ENCODE measurements at regions not wholly inside any gene's neighbourhood (a gene's known extent, or its start where the extent isn't known, plus 50 kb on each side); places are given as distances from the start of the nearest gene placed in this dataset.

DNA sequence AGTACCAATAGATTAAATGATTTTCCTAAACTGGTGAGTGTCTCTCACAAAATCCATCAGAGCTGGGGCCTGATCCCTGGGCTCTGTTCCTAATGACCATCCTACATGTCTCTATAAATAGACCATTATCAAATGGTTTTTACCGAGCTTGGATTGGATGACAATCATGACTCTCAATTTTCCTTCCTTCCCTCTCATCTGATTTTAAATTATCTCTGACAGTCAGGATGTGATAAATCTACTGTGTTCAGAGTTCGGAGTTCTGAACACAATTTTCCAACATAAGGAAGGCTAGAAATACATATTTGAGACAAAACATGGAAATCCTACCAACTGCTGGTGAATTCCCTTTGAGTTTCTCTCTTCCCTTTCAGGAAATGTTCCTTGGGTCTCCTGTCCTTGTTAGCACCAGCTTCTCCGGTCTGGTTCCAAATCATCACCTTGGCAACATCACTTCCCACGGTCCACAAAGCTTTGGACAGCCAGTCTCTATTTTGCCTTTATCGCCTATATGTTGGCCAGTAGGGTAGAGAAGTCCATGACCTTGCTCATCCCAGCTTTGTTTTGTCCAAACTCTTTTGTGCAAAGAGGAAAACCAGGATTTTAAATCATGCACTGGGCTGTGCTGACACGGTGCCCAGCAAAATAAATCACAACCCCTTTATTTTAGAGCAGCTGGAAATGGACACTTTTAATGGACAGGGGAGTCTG is 139.6 kb upstream of the ITGA6 start:
- Histone ChIP-seq H3K36me3 (ENCODE audit: control insufficient read depth in 2 of 2, insufficient read depth in 2 of 2, low read length in 1 of 2) (no peaks in the 10 kb centered on the region), H3K9me3 (ENCODE audit: control insufficient read depth in 2 of 2, insufficient read depth in 1 of 2, low read depth in 1 of 2, low read length in 1 of 2) (no peaks in the 10 kb centered on the region), H3K4me1 (ENCODE audit: control insufficient read depth in 2 of 2, insufficient read depth in 2 of 2, low read length in 1 of 2) (no peaks in the 10 kb centered on the region), H3K4me3 (ENCODE audit: low read depth in 1 of 2, low read length in 2 of 2) (no peak overlapping the region), H3K27me3 (ENCODE audit: control insufficient read depth in 1 of 2, insufficient read depth in 2 of 2, low read length in 2 of 2) (no peaks in the 10 kb centered on the region), H3K27ac (ENCODE audit: low read depth in 2 of 2, low read length in 1 of 2) (no peak overlapping the region)
- WGBS, 2 donors = 74% methylated on average over 6 of the region's 6 CpGs

DNA sequence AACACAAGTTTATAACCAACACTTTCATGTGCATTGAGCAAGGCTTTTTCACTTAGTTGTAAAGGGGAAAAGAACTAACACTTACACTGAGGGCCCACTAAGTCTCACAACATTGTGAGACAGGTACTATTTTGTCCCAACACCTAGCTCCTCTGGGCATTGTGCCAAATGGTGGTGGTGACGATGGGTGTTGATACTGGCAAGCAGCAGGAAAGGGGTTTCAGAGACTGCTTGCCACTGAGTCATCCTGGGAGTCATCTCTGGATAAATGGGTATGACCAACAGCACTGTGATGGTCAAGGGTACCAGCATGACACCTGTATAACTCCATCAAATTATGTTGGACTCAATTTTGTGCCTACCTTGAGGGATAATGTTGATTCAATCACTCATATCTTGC is 138.8 kb upstream of the ITGA6 start:
- Histone ChIP-seq H3K4me1 (ENCODE audit: control insufficient read depth in 2 of 2, insufficient read depth in 2 of 2, low read length in 1 of 2) (no peaks in the 10 kb centered on the region), H3K36me3 (ENCODE audit: control insufficient read depth in 2 of 2, insufficient read depth in 2 of 2, low read length in 1 of 2) (no peaks in the 10 kb centered on the region), H3K9me3 (ENCODE audit: control insufficient read depth in 2 of 2, insufficient read depth in 1 of 2, low read depth in 1 of 2, low read length in 1 of 2) (no peaks in the 10 kb centered on the region), H3K27ac (ENCODE audit: low read depth in 2 of 2, low read length in 1 of 2) (no peak overlapping the region), H3K27me3 (ENCODE audit: control insufficient read depth in 1 of 2, insufficient read depth in 2 of 2, low read length in 2 of 2) (no peaks in the 10 kb centered on the region), H3K4me3 (ENCODE audit: low read depth in 1 of 2, low read length in 2 of 2) (no peak overlapping the region)
- WGBS, 2 donors = 23 to 24% methylated on average over 1 of the region's 1 CpG

DNA sequence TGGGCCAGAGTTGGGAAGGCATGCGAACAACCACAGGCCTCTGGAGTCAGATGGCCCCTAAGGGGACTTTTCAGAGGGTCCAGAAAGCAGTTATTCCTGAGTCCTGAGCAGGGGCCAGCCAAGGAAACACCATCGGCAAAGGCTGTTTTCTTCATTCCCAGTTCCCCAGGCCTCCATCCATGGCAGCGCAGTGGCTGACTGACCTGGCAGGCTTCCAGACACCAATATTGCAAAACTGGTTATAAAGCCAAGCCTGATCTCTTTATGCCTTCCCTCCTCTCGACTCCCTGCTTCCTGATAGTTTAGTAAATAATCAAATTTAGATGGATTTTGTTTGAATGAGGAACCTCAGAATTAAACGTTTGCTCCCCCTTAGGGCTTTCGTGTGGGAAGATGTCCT is 133.4 kb upstream of the ITGA6 start:
- H3K27me3 ChIP-seq (ENCODE audit: control insufficient read depth in 1 of 2, insufficient read depth in 2 of 2, low read length in 2 of 2) = no peaks in the 10 kb centered on the region
- H3K27ac ChIP-seq (ENCODE audit: low read depth in 2 of 2, low read length in 1 of 2) = no peak overlapping the region
- H3K4me1 ChIP-seq (ENCODE audit: control insufficient read depth in 2 of 2, insufficient read depth in 2 of 2, low read length in 1 of 2) = peaks cover 0 to 2% of the 10 kb centered on the region in 2 donors
- H3K9me3 ChIP-seq (ENCODE audit: control insufficient read depth in 2 of 2, insufficient read depth in 1 of 2, low read depth in 1 of 2, low read length in 1 of 2) = no peaks in the 10 kb centered on the region
- no peaks in the 10 kb centered on the region for H3K36me3 ChIP-seq (ENCODE audit: control insufficient read depth in 2 of 2, insufficient read depth in 2 of 2, low read length in 1 of 2)
- 34 to 38% methylated on average over 6 of the region's 6 CpGs for WGBS, 2 donors
- no peak overlapping the region for H3K4me3 ChIP-seq (ENCODE audit: low read depth in 1 of 2, low read length in 2 of 2)

DNA sequence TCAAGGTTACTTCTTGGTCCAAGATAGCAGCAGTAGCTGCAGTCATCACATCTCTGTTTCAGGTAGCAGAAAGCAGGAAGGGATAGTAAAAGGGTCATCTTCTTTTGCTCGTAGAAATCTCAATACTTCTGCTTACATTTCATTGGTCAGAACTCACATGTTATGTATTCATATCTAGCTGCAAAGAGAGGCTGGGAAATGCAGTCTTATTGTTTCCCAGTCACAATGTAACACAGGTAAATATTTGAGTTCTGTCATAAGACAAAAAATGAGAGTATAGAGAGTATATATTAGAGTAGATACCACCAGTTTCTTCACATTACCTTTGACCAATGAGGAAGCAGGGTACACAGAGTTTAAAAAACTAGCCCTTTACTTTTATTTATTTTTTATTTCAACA is 132.4 kb upstream of the ITGA6 start:
- Histone ChIP-seq H3K9me3 (ENCODE audit: control insufficient read depth in 2 of 2, insufficient read depth in 1 of 2, low read depth in 1 of 2, low read length in 1 of 2) (no peaks in the 10 kb centered on the region), H3K27ac (ENCODE audit: low read depth in 2 of 2, low read length in 1 of 2) (no peak overlapping the region), H3K36me3 (ENCODE audit: control insufficient read depth in 2 of 2, insufficient read depth in 2 of 2, low read length in 1 of 2) (no peaks in the 10 kb centered on the region), H3K4me1 (ENCODE audit: control insufficient read depth in 2 of 2, insufficient read depth in 2 of 2, low read length in 1 of 2) (peaks cover 0 to 2% of the 10 kb centered on the region in 2 donors), H3K4me3 (ENCODE audit: low read depth in 1 of 2, low read length in 2 of 2) (no peak overlapping the region), H3K27me3 (ENCODE audit: control insufficient read depth in 1 of 2, insufficient read depth in 2 of 2, low read length in 2 of 2) (no peaks in the 10 kb centered on the region)
- 77 to 84% methylated on average over 1 of the region's 1 CpG for WGBS, 2 donors

DNA sequence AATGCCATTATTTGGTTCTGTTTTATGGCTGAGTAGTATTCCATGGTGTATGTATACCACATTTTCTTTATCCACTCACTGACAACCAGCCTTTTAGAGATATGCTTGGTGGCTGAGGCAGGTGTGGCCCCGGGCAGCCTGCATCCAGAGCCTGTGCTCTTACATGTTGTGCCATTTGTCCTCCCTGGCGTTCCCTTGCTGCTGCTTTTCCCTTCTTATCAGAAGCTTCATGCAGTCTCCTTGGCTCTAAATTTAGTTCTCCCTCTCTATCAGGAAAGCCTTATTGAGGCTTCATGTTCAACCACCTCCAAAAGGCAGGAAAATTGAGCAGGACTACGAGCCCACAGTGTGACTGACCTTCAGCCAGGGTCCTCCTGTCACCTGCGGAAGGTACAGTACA is 131.7 kb upstream of the ITGA6 start:
- Histone ChIP-seq H3K4me3 (ENCODE audit: low read depth in 1 of 2, low read length in 2 of 2) (no peak overlapping the region), H3K9me3 (ENCODE audit: control insufficient read depth in 2 of 2, insufficient read depth in 1 of 2, low read depth in 1 of 2, low read length in 1 of 2) (no peaks in the 10 kb centered on the region), H3K36me3 (ENCODE audit: control insufficient read depth in 2 of 2, insufficient read depth in 2 of 2, low read length in 1 of 2) (no peaks in the 10 kb centered on the region), H3K27me3 (ENCODE audit: control insufficient read depth in 1 of 2, insufficient read depth in 2 of 2, low read length in 2 of 2) (no peaks in the 10 kb centered on the region), H3K4me1 (ENCODE audit: control insufficient read depth in 2 of 2, insufficient read depth in 2 of 2, low read length in 1 of 2) (peaks cover 0 to 2% of the 10 kb centered on the region in 2 donors), H3K27ac (ENCODE audit: low read depth in 2 of 2, low read length in 1 of 2) (no peak overlapping the region)
- WGBS, 2 donors = 86 to 90% methylated on average over 4 of the region's 4 CpGs

DNA sequence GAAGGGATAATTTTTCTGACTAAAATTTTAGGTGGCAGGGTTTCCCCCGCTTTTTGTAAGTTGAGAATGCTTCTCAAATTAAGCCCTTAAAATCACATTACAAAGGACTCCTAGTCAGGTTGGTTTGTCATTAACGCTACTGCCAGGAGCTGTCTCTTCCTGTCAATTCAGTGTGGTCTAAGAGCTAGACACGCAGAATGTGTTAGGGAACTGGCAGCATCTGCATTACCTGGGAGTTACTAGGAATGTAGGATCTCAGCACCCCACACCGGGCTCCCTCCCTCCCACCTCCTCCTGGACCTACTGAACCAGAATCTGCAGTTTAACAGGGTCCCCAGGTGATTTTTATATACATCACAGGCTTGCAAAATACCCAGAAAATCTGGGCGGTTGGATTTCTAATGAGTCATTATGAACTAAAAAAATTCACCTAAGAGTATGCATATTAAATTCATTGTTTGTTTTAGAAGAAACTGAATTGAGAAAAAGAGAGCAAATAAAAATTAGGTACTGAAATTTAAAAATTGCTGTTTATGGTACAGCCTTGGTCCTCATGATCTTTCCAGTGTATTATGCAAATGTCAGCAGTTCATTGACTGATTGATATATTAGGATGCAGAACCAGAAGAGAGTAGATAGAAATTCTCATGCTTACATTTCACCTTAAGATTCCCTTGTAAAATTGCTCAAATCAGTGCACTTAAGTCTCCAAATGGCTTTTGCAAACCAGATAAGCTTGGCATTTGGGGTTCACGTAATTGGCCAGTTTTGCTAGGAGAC is 130.9 kb upstream of the ITGA6 start:
- 50 to 65% methylated on average over 6 of the region's 6 CpGs for WGBS, 2 donors
- Histone ChIP-seq H3K36me3 (ENCODE audit: control insufficient read depth in 2 of 2, insufficient read depth in 2 of 2, low read length in 1 of 2) (no peaks in the 10 kb centered on the region), H3K4me1 (ENCODE audit: control insufficient read depth in 2 of 2, insufficient read depth in 2 of 2, low read length in 1 of 2) (peaks cover 0 to 2% of the 10 kb centered on the region in 2 donors), H3K27me3 (ENCODE audit: control insufficient read depth in 1 of 2, insufficient read depth in 2 of 2, low read length in 2 of 2) (no peaks in the 10 kb centered on the region), H3K27ac (ENCODE audit: low read depth in 2 of 2, low read length in 1 of 2) (no peak overlapping the region), H3K9me3 (ENCODE audit: control insufficient read depth in 2 of 2, insufficient read depth in 1 of 2, low read depth in 1 of 2, low read length in 1 of 2) (no peaks in the 10 kb centered on the region), H3K4me3 (ENCODE audit: low read depth in 1 of 2, low read length in 2 of 2) (no peak overlapping the region)

DNA sequence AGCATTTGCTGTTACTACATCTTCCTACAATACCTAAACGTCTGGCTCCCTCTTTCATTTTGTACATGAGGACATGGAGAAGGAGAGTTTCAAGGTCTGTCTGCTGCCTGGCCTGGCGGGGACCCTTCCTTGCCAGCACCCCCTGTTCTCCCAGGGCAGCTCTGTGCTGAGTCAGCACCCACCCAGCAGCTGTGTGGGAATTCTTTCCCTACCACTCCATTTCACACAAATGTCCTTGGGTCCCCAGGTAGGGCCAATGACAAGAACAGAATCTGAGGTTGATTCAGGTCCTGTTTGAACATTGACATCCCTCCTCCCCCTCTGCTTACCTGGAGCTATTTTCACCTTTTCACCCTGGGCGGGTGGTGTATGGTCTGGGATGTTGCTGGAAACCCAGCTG is 129.9 kb upstream of the ITGA6 start:
- Histone ChIP-seq H3K36me3 (ENCODE audit: control insufficient read depth in 2 of 2, insufficient read depth in 2 of 2, low read length in 1 of 2) (no peaks in the 10 kb centered on the region), H3K27me3 (ENCODE audit: control insufficient read depth in 1 of 2, insufficient read depth in 2 of 2, low read length in 2 of 2) (no peaks in the 10 kb centered on the region), H3K27ac (ENCODE audit: low read depth in 2 of 2, low read length in 1 of 2) (no peak overlapping the region), H3K4me3 (ENCODE audit: low read depth in 1 of 2, low read length in 2 of 2) (no peak overlapping the region), H3K9me3 (ENCODE audit: control insufficient read depth in 2 of 2, insufficient read depth in 1 of 2, low read depth in 1 of 2, low read length in 1 of 2) (no peaks in the 10 kb centered on the region), H3K4me1 (ENCODE audit: control insufficient read depth in 2 of 2, insufficient read depth in 2 of 2, low read length in 1 of 2) (peaks cover 0 to 2% of the 10 kb centered on the region in 2 donors)
- WGBS, 2 donors = 32 to 76% methylated on average over 3 of the region's 3 CpGs

DNA sequence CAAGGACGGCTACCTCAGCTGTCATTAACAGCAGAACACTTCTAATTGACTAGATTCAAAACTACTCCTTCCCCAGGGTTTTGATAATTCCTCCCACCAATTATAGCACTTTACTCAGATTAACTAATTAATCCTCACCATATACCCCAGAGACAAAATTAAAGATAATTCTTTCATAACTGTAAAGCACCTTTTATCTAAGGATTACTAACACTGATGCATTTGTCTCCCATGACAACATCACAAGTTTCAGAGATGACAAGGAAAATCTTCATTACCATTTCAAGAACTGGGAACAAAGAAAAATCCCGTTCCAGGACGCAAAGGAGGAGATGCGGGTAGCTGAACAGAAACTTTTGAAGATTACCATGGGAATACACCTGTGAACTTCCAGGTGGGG is 129.4 kb upstream of the ITGA6 start:
- Histone ChIP-seq H3K4me3 (ENCODE audit: low read depth in 1 of 2, low read length in 2 of 2) (no peak overlapping the region), H3K4me1 (ENCODE audit: control insufficient read depth in 2 of 2, insufficient read depth in 2 of 2, low read length in 1 of 2) (peaks cover 0 to 2% of the 10 kb centered on the region in 2 donors), H3K36me3 (ENCODE audit: control insufficient read depth in 2 of 2, insufficient read depth in 2 of 2, low read length in 1 of 2) (no peaks in the 10 kb centered on the region), H3K27ac (ENCODE audit: low read depth in 2 of 2, low read length in 1 of 2) (no peak overlapping the region), H3K9me3 (ENCODE audit: control insufficient read depth in 2 of 2, insufficient read depth in 1 of 2, low read depth in 1 of 2, low read length in 1 of 2) (no peaks in the 10 kb centered on the region), H3K27me3 (ENCODE audit: control insufficient read depth in 1 of 2, insufficient read depth in 2 of 2, low read length in 2 of 2) (no peaks in the 10 kb centered on the region)
- 57 to 84% methylated on average over 4 of the region's 4 CpGs for WGBS, 2 donors

DNA sequence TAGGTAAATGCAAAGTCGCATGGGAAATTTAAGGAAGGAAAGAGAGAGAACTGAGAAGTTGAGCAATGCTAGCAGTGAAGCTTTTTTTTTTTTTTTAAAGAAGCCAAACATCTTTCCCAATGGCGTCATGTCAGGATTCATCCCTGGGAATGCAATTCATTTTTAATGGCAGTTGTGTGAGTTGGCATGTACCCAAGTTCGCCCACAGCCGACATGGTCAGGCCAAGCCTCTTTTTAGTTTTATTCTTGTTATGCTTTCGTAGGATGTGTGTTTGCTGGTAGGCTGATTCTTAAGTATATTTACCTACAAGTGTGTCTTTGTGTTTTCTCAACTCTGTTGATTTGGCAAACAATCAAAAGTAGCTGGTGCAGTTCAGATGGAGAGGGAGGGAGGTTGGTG is 127.6 kb upstream of the ITGA6 start:
- peaks cover 0 to 2% of the 10 kb centered on the region in 2 donors for H3K4me1 ChIP-seq (ENCODE audit: control insufficient read depth in 2 of 2, insufficient read depth in 2 of 2, low read length in 1 of 2)
- no peaks in the 10 kb centered on the region for H3K36me3 ChIP-seq (ENCODE audit: control insufficient read depth in 2 of 2, insufficient read depth in 2 of 2, low read length in 1 of 2)
- no peaks in the 10 kb centered on the region for H3K9me3 ChIP-seq (ENCODE audit: control insufficient read depth in 2 of 2, insufficient read depth in 1 of 2, low read depth in 1 of 2, low read length in 1 of 2)
- no peak overlapping the region for H3K27ac ChIP-seq (ENCODE audit: low read depth in 2 of 2, low read length in 1 of 2)
- H3K4me3 ChIP-seq (ENCODE audit: low read depth in 1 of 2, low read length in 2 of 2) = no peak overlapping the region
- H3K27me3 ChIP-seq (ENCODE audit: control insufficient read depth in 1 of 2, insufficient read depth in 2 of 2, low read length in 2 of 2) = no peaks in the 10 kb centered on the region
- WGBS, 2 donors = 23 to 28% methylated on average over 5 of the region's 5 CpGs

DNA sequence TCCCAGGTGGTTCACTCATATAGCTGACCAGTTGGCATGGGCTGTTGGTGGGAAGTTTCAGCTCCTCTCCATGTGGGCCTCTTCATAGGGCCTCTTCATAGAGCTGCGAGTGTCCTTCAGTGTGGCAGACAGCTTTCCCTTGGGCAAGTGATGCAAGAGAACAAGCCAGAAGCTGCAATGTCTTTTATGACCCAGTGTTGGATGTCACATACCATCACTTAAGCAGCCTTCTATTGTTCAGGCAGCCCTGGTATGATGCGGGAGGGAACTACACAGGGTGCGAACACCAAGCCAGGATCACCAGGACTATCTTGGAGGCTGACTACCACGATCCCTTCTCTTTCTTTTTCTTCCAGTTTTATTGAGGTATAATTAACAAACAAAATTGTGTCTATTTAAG is 126.5 kb upstream of the ITGA6 start:
- Histone ChIP-seq H3K4me1 (ENCODE audit: control insufficient read depth in 2 of 2, insufficient read depth in 2 of 2, low read length in 1 of 2) (peaks cover 0 to 2% of the 10 kb centered on the region in 2 donors), H3K36me3 (ENCODE audit: control insufficient read depth in 2 of 2, insufficient read depth in 2 of 2, low read length in 1 of 2) (no peaks in the 10 kb centered on the region), H3K9me3 (ENCODE audit: control insufficient read depth in 2 of 2, insufficient read depth in 1 of 2, low read depth in 1 of 2, low read length in 1 of 2) (peaks cover 0 to 2% of the 10 kb centered on the region in 2 donors), H3K27me3 (ENCODE audit: control insufficient read depth in 1 of 2, insufficient read depth in 2 of 2, low read length in 2 of 2) (no peaks in the 10 kb centered on the region), H3K27ac (ENCODE audit: low read depth in 2 of 2, low read length in 1 of 2) (no peak overlapping the region), H3K4me3 (ENCODE audit: low read depth in 1 of 2, low read length in 2 of 2) (no peak overlapping the region)
- WGBS, 2 donors = 94 to 96% methylated on average over 4 of the region's 4 CpGs

Measured in esophagus (tissue), 2 donors.